HG02938 (cell line): ENCODE measurements at regions not wholly inside any gene's neighbourhood (a gene's known extent, or its start where the extent isn't known, plus 50 kb on each side); places are given as distances from the start of the nearest gene placed in this dataset.
"Not testable (repeated sequence)": the region's sequence is repeated elsewhere in the genome, so short reads cannot be mapped to it uniquely, and the experiment has no call there.

Experiments
- ATAC-seq: cut with Tn5 transposase; IDR thresholded peaks from one replicate; pipeline ENCODE4 v1.9.1; 2021; ENCODE audit warnings: mild to moderate bottlenecking, moderate library complexity; ENCODE audit not compliant: unreplicated experiment

- no peak for ATAC-seq
These were observed 453.2 kb downstream of the NR2F2 start for GRCh38 chr15:96783746-96784145.

- ATAC-seq = no peak
These were observed 459.5 kb downstream of the NR2F2 start for GRCh38 chr15:96790004-96790403.

- ATAC-seq = no peak
These were observed 461.7 kb downstream of the NR2F2 start for GRCh38 chr15:96792216-96792615.

- no peak for ATAC-seq
These were observed 466.3 kb downstream of the NR2F2 start for GRCh38 chr15:96796841-96797240.

GRCh38 chr15:96801576-96802150, 471.2 kb downstream of the NR2F2 start:
- ATAC-seq = no peak

- ATAC-seq = no peak
These were observed 472.2 kb downstream of the NR2F2 start for GRCh38 chr15:96802611-96803255.

- no peak for ATAC-seq
These were observed 474.3 kb downstream of the NR2F2 start for GRCh38 chr15:96804754-96805153.

GRCh38 chr15:96807361-96807760, 476.9 kb downstream of the NR2F2 start:
- ATAC-seq = no peak

GRCh38 chr15:96817900-96818299, 487.4 kb downstream of the NR2F2 start:
- no peak for ATAC-seq

GRCh38 chr15:96818861-96819260, 488.4 kb downstream of the NR2F2 start:
- no peak for ATAC-seq

GRCh38 chr15:96827981-96828380, 497.5 kb downstream of the NR2F2 start:
- ATAC-seq = no peak

GRCh38 chr15:96837241-96837970, 506.9 kb downstream of the NR2F2 start:
- ATAC-seq = no peak

- ATAC-seq = no peak
These were observed 507.6 kb downstream of the NR2F2 start for GRCh38 chr15:96838081-96838480.

GRCh38 chr15:96849271-96849900, 518.9 kb downstream of the NR2F2 start:
- no peak for ATAC-seq

GRCh38 chr15:96851613-96852012, 521.1 kb downstream of the NR2F2 start:
- ATAC-seq = no peak

- no peak for ATAC-seq
These were observed 528.2 kb downstream of the NR2F2 start for GRCh38 chr15:96858694-96859093.

GRCh38 chr15:96860741-96861140, 530.2 kb downstream of the NR2F2 start:
- ATAC-seq = no peak

- no peak for ATAC-seq
These were observed 537.5 kb downstream of the NR2F2 start for GRCh38 chr15:96867992-96868391.

GRCh38 chr15:96869122-96869521, 538.6 kb downstream of the NR2F2 start:
- no peak for ATAC-seq

GRCh38 chr15:96869790-96870189, 539.3 kb downstream of the NR2F2 start:
- ATAC-seq = no peak

- no peak for ATAC-seq
These were observed 540.1 kb downstream of the NR2F2 start for GRCh38 chr15:96870580-96870979.

GRCh38 chr15:96877442-96877841, 546.9 kb downstream of the NR2F2 start:
- ATAC-seq = not testable (repeated sequence)
